D341Med (cell line): ENCODE measurements at regions not wholly inside any gene's neighbourhood (a gene's known extent, or its start where the extent isn't known, plus 50 kb on each side); places are given as distances from the start of the nearest gene placed in this dataset.

Experiments used
- DNase-seq: peaks from one replicate; pipeline ENCODE4 v3.0.0; 2012; ENCODE audit warnings: low spot score

DNA sequence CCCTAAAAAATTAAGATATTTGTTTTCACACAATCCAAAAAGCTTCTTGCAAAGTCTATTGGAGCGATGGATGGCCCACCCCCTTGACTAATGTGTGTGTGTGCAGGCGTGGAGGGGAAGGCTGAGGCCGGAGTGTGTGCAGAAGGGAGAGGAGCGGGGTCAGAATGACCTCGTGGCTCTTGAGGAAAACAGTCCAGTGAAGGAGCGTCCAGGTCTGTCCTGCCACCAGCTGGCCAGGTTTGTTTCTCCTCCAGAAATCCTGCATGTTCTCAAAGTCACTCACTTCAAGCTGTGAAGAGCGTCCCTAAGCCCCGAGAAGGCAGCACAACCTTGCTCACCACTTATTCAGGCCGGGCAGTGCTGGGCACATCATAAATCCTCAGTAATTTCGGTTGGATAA is 69.5 kb upstream of the SSX2IP start:
- DNase-seq, result no peak

- no peak for DNase-seq
Measured at GRCh38 chr1:84758968-84759491, 68.8 kb upstream of the SSX2IP start.

DNA sequence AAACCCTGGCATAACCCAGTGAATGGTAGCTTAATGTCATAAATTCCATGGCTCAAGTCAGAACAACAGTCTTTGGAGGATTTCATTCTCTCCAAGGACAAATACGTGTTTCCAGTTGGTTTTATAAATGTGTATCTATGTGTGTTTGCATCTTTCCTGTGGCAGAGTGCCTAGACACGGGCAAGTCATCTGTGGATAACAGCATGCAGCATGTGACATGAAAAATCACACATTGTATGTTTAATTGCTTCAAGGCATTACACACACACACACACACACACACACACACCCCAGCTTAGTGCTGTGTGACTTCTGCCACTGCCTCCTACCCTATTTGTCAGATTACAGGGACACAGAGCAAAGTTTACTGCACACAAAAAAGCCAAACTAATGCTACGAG is 68.2 kb upstream of the SSX2IP start:
- DNase-seq, result no peak

- DNase-seq, result no peak
Measured at GRCh38 chr1:84757301-84757700, 67.0 kb upstream of the SSX2IP start.

- DNase-seq, result no peak
Measured at GRCh38 chr1:84756455-84757082, 66.3 kb upstream of the SSX2IP start.

DNA sequence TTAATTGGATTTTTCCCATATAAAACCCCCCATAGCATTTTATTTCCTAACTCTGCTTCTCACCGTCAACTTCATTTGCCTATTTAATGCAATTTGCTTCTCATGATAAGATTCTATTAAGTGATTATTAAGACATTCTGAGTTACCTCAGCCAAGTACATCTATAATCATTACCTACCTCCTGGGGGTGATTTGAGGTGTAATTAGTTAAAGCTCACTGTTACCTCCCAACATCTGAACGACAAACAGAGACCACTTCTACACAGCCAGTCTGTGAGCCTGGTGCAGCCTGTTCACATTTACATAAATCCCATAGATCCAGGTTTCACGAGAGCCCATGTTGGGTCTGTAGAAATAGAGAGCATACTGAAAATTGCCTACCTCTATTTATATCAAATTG is 65.7 kb upstream of the SSX2IP start:
- no peak for DNase-seq

GRCh38 chr1:84755216-84755615 is 65.0 kb upstream of the SSX2IP start:
- no peak for DNase-seq

DNA sequence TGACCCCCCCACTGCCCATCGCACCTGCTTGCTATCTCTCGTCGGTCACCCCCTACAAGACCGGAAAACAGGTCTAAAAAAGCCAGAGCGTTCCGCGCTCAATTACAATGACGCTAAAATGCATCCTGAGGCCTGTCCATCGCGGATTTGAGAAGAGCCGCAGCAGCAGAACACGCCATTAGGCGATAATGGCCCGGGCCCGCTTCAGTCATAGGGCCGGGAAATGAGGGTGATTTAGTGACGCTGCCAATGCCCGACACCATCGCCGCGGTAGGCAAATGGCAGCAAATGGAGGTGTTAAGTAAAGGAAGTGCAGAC is 64.1 kb upstream of the SSX2IP start:
- DNase-seq, result no peak

DNA sequence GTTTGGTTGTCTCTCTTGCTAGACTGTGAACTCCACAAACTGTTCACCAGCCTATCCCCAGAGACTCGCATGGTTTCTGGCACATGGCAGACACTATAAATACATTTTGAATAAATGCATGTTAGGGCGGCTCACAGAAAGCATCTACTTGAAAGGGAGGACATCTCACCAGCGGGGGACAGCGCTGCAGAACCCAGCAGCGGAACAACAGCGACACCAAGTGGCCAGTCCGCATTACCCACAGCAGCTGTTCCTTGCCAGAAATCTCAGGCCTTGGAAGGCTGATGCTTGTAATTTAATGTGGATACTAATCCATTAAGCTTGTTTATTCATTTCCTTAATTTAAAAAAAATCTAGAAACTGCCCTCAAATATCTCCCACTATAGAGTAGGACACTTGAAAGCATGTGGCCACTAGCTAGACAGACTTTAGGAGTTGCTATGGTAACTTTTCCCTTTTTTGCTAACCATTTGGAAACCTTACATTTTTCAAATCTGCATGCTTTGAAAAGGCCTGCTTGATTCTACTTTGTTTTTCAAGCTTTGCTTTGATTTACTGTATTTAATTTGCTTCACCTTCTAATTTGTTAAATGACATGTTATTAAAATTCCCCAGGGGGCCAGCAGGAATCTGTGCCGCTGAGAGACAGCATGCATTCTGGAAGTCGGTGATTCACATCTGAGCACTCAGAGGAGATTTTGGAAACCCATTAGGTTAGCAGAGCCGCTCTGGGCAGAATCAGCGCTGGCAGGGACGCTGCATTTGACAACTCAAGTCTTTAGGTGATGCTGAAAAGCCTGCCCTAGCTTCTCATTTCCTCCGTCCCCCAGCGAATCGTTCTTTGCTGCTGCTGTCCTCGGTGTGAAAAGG is 63.5 kb upstream of the SSX2IP start:
- DNase-seq, result peak; percentile 83

DNA sequence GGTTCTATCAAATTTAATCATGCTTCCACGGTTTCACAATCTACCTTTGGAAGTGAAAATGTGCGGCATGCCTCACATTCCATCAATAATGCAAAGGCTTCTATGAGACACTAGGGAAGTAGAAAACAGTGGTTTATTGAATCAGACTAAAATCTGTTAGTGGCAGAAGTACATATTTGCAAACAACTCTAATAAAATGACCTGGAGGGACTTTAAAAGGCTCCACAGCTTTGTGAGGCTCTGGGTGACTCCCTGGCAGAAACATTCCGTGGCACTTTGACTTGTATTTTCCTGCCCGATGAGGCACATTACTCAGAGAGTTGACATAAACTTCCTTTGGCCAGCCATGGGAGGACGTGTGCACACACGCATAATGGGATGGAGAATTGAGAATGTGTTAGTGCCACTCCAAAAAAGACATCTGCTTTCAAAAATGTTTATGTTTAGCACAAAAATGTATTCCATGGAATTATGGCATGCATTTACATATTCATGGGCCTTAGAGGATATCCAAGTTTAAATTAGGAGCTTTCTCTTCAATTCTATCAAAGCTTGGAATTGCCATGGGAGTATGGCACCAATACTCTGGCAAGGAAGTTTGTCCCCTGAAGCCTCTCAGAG is 60.0 kb upstream of the SSX2IP start:
- no peak for DNase-seq

GRCh38 chr1:84749427-84749826 is 59.2 kb upstream of the SSX2IP start:
- no peak for DNase-seq

- no peak for DNase-seq
Measured at GRCh38 chr1:84748364-84748763, 58.1 kb upstream of the SSX2IP start.

GRCh38 chr1:84745857-84746256 is 55.6 kb upstream of the SSX2IP start:
- DNase-seq, result no peak

GRCh38 chr1:84743896-84744295 is 53.6 kb upstream of the SSX2IP start:
- DNase-seq, result no peak

DNA sequence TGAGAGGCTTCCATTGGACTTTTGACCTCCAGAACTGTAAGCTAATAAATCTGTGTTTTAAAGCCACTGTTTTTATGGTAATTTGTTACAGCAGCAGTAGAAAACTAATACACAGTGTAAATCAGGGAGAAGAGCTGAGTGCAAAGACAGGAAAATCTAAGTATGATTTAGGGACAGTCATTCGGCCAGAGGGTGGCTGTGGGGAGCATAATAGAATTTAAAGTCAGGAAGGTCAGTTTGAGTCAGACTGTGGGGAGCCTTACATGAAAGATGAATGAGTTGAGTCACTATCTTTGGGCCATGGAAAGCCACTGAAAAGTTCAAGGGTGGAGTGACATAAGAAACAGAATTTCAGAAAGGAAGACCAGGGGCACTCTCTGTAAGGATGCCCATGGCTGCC is 52.4 kb upstream of the SSX2IP start:
- no peak for DNase-seq

DNA sequence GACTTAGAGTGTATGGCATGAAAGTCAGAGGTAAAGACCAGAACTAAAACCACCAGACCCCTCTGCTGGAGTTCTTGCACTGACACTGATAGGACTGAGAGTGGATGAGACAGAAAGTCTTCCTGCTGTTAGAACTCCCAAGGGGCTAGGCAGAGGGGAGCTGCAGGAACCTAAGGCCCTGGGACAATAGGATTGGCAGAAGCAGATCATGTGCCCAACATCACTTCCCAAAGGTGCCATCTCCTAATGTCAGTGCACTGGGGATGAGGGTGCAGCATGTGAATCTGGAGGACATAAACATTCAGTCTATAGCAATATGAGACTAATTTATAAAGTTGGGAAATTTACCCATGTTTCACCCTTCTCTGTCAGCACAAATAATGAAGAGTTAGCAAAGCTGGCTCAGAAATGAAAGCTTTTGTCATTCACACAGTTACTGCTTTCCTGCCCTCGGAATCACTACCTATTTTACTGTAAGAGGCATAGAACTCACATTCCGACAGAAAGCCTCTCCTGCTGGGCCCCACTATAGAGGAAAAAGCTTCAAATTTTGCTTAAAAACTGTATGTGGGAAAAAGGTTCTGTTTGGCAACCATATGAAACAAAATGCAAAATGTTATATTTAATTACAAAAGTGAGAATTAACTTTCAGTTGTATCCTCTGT is 49.9 kb upstream of the SSX2IP start:
- DNase-seq, result no peak
